Spleen (tissue), 11 donors: ENCODE measurements at regions not wholly inside any gene's neighbourhood (a gene's known extent, or its start where the extent isn't known, plus 50 kb on each side); places are given as distances from the start of the nearest gene placed in this dataset.

Experiments used
- DNase-seq: peaks from one replicate; pipeline ENCODE4 v3.0.0-alpha.2; 2020
- H3K27ac ChIP-seq, 8 donors: fragments of 200-600 bp; sonication (generic) in 7 of 8; 1 replicate in 4 of 8; 2 replicates in 4 of 8; pipeline versions ENCODE4 v1.5.0 to v1.8.0; 2016 to 2021; ENCODE audit warnings: inconsistent platforms in 4 of 8, mild to moderate bottlenecking in 4 of 8, moderate library complexity in 1 of 8
- H3K27me3 ChIP-seq, 7 donors: fragments of 200-600 bp; sonication (generic) in 6 of 7; replicated peaks in 1 of 7; 1 replicate in 4 of 7; 2 replicates in 3 of 7; pipeline versions ENCODE4 v1.5.0 to v1.8.0; 2016 to 2021; ENCODE audit warnings: inconsistent platforms in 3 of 7, mild to moderate bottlenecking in 1 of 7
- H3K36me3 ChIP-seq, 6 donors: fragments of 200-600 bp; sonication (generic) in 5 of 6; 1 replicate in 4 of 6; 2 replicates in 2 of 6; pipeline versions ENCODE4 v1.5.0 to v1.8.0; 2016 to 2021; ENCODE audit warnings: inconsistent platforms in 2 of 6
- H3K4me1 ChIP-seq, 6 donors: fragments of 200-600 bp; sonication (generic) in 5 of 6; 1 replicate in 3 of 6; 2 replicates in 3 of 6; pipeline versions ENCODE4 v1.5.0 to v1.8.0; 2016 to 2021; ENCODE audit warnings: inconsistent platforms in 3 of 6
- H3K4me3 ChIP-seq, 8 donors: fragments of 200-600 bp; sonication (generic) in 7 of 8; 1 replicate in 4 of 8; 2 replicates in 4 of 8; pipeline versions ENCODE4 v1.5.0 to v1.8.0; 2016 to 2021; ENCODE audit warnings: inconsistent platforms in 4 of 8, mild to moderate bottlenecking in 4 of 8, moderate library complexity in 2 of 8
- H3K9me3 ChIP-seq, 8 donors: fragments of 200-600 bp; sonication (generic) in 7 of 8; 1 replicate in 4 of 8; 2 replicates in 4 of 8; pipeline versions ENCODE4 v1.5.0 to v1.8.0; 2016 to 2021; ENCODE audit warnings: inconsistent platforms in 4 of 8
- CTCF ChIP-seq, 11 experiments: fragments of 200-600 bp in 7 of 11; fragments of 450-650 bp in 4 of 11; sonication (generic) in 4 of 11; IDR thresholded peaks in 8 of 11; conservative IDR thresholded peaks in 3 of 11; 1 replicate in 7 of 11; 2 replicates in 4 of 11; pipeline versions ENCODE4 v1.4.0 to v1.8.0; 2016 to 2021; ENCODE audit warnings: antibody characterized with exemption in 11 of 11, inconsistent platforms in 4 of 11, mild to moderate bottlenecking in 1 of 11
- POLR2A ChIP-seq, 3 donors: fragments of 450-650 bp; IDR thresholded peaks; one replicate each; pipeline ENCODE4 v1.5.1; 2017; ENCODE audit warnings: antibody characterized with exemption in 3 of 3, mild to moderate bottlenecking in 1 of 3
- POLR2AphosphoS5 ChIP-seq, 3 donors: sonication (generic); formaldehyde crosslinking; IDR thresholded peaks; one replicate each; pipeline ENCODE4 v1.5.1; 2017; ENCODE audit warnings: antibody characterized with exemption in 3 of 3
- WGBS, 5 donors: extraction: QIAGEN DNeasy Blood & Tissue Kit in 3 of 5; methylation state at CpG; one replicate each; pipeline versions ENCODE4 v1.1.5 to v1.1.7; 2013 to 2018; 5-methylcytosine and 5-hydroxymethylcytosine counted together
- intact Hi-C: fragments of 100-400 bp; cut with DNase I; formaldehyde crosslinking; loops from one replicate; pipeline ENCODE4 v1.15.0; 2023; ENCODE audit warnings: low total_unique reads
- donor health status: healthy with polysubstance abuse.
- donor health status: DM: no; HTN: no; CAD: no; lungs with moderate emphysema.
- donor health status: DM: no; HTN: no; CAD: no.
- donor health status: Bipolar disorder and iron deficiency.
- donor health status: healthy.
- donor health status: DM: no; HTN: no; CAD: no.
- donor health status: DM: yes; HTN: yes; CAD: no.

GRCh38 chr11:57901756-57902155, 121.9 kb upstream of the OR9Q1 start:
- no peak for DNase-seq
- TF ChIP-seq CTCF (IDR thresholded peaks at IDR 0.05 in 8 of 11, conservative IDR thresholded peaks at IDR 0.05 in 3 of 11) (no peak), POLR2AphosphoS5 (IDR thresholded peaks at IDR 0.05) (no peak), POLR2A (IDR thresholded peaks at IDR 0.05) (no peak)
- Histone ChIP-seq H3K4me3 (no peak overlapping the region), H3K27me3 (peaks cover 0 to 14% (median 0%) of the 10 kb centered on the region in 7 donors), H3K27ac (no peak overlapping the region), H3K9me3 (no peaks in the 10 kb centered on the region), H3K4me1 (no peaks in the 10 kb centered on the region), H3K36me3 (no peaks in the 10 kb centered on the region)
- WGBS, 5 donors = 70 to 81% (median 79%) methylated on average over 5 of the region's 5 CpGs
- intact Hi-C loops = no loop called here

- no peaks in the 10 kb centered on the region for H3K36me3 ChIP-seq
- H3K27ac ChIP-seq = no peak overlapping the region
- no peak for DNase-seq
- peaks cover 0 to 10% (median 0%) of the 10 kb centered on the region in 7 donors for H3K27me3 ChIP-seq
- H3K4me1 ChIP-seq = no peaks in the 10 kb centered on the region
- H3K9me3 ChIP-seq = no peaks in the 10 kb centered on the region
- H3K4me3 ChIP-seq = no peak overlapping the region
- intact Hi-C loops = no loop called here
- TF ChIP-seq POLR2A (IDR thresholded peaks at IDR 0.05) (no peak), POLR2AphosphoS5 (IDR thresholded peaks at IDR 0.05) (no peak), CTCF (IDR thresholded peaks at IDR 0.05 in 8 of 11, conservative IDR thresholded peaks at IDR 0.05 in 3 of 11) (no peak)
Observed at GRCh38 chr11:57903011-57903410, 120.7 kb upstream of the OR9Q1 start.

- Histone ChIP-seq H3K27ac (no peak overlapping the region), H3K4me1 (no peaks in the 10 kb centered on the region), H3K27me3 (peaks cover 0 to 10% (median 0%) of the 10 kb centered on the region in 7 donors), H3K36me3 (no peaks in the 10 kb centered on the region), H3K9me3 (no peaks in the 10 kb centered on the region), H3K4me3 (no peak overlapping the region)
- no peak for DNase-seq
- TF ChIP-seq POLR2A (IDR thresholded peaks at IDR 0.05) (no peak), CTCF (IDR thresholded peaks at IDR 0.05 in 8 of 11, conservative IDR thresholded peaks at IDR 0.05 in 3 of 11) (no peak), POLR2AphosphoS5 (IDR thresholded peaks at IDR 0.05) (no peak)
- 43 to 86% (median 52%) methylated on average over 11 of the region's 11 CpGs for WGBS, 5 donors
- intact Hi-C loops = no loop called here
Observed at GRCh38 chr11:57903441-57904123, 120.1 kb upstream of the OR9Q1 start.

- TF ChIP-seq POLR2AphosphoS5 (IDR thresholded peaks at IDR 0.05) (no peak), CTCF (IDR thresholded peaks at IDR 0.05 in 8 of 11, conservative IDR thresholded peaks at IDR 0.05 in 3 of 11) (no peak), POLR2A (IDR thresholded peaks at IDR 0.05) (no peak)
- peaks cover 0 to 10% (median 0%) of the 10 kb centered on the region in 7 donors for H3K27me3 ChIP-seq
- intact Hi-C loops = no loop called here
- H3K36me3 ChIP-seq = no peaks in the 10 kb centered on the region
- no peak overlapping the region for H3K27ac ChIP-seq
- no peak for DNase-seq
- H3K4me3 ChIP-seq = no peak overlapping the region
- H3K9me3 ChIP-seq = no peaks in the 10 kb centered on the region
- no peaks in the 10 kb centered on the region for H3K4me1 ChIP-seq
- WGBS, 5 donors = 56 to 92% (median 71%) methylated on average over 10 of the region's 10 CpGs
Observed at GRCh38 chr11:57904376-57904775, 119.3 kb upstream of the OR9Q1 start.
